Tibial nerve (tissue), 4 donors: ENCODE measurements at regions not wholly inside any gene's neighbourhood (a gene's known extent, or its start where the extent isn't known, plus 50 kb on each side); places are given as distances from the start of the nearest gene placed in this dataset.

Source experiments
- CTCF ChIP-seq, 5 experiments: fragments of 200-600 bp in 3 of 5; fragments of 450-650 bp in 2 of 5; sonication (generic) in 3 of 5; IDR thresholded peaks; one replicate each; pipeline ENCODE4 v1.5.1; 2016 to 2019; ENCODE audit warnings: antibody characterized with exemption in 5 of 5, mild to moderate bottlenecking in 3 of 5, moderate library complexity in 2 of 5
- EP300 ChIP-seq, 2 donors: sonication (generic); formaldehyde crosslinking; IDR thresholded peaks; one replicate each; pipeline ENCODE4 v1.6.1; 2017; ENCODE audit warnings: antibody characterized with exemption in 2 of 2, mild to moderate bottlenecking in 1 of 2

GRCh38 chr9:84519413-84519812 is 150.1 kb upstream of the NTRK2 start:
- TF ChIP-seq CTCF (IDR thresholded peaks at IDR 0.05) (no peak), EP300 (IDR thresholded peaks at IDR 0.05) (no peak)
